Endothelial cell of hepatic sinusoid (primary cell): ENCODE measurements at regions not wholly inside any gene's neighbourhood (a gene's known extent, or its start where the extent isn't known, plus 50 kb on each side); places are given as distances from the start of the nearest gene placed in this dataset.

ENCODE experiments used
- in situ Hi-C: cut with HindIII; loops from 2 replicates; pipeline ENCODE4 v1.10.0; 2017; ENCODE audit warnings: low sequenced_read_pairs

DNA sequence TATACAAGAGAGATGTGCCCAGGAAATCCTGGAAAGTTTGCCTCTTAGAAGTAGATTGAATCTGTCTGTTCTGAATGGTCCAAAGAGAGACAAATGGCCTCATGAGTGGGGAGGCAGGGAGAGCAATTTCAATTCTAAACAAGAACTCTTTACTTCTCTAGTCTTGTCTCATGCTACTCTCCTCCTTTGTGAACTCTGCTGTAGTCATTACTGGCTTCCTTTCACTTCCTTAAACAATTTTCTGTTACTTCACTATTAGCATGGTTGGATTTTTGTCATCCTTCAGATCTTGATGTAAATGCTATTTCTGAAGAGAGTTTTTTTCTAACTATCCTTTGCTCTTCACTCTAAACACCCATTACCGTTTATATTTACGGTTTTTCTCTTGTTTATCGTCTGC, 54.0 kb upstream of the GRIN3A start:
- in situ Hi-C loops: no loop called here

DNA sequence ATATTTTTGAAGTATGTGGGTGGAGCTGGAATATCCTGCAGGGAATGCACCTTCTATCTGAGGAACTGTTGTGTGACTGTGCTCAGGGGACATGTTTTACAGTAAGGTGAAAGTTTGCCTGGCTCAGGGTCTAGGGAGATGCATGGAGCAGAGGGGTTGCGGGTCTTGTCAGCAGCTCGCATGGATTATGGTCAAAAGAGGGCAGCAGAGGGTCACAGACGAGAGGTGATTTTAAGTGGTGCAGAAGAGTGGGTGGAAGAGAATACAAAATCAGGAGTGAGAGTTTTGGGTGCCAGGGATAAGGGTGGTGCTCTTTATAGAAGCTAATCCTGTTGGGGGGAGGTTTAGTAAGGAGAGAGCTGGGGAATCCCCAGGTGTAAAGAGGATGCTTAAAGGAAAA, 53.5 kb upstream of the GRIN3A start:
- in situ Hi-C loops: no loop called here

DNA sequence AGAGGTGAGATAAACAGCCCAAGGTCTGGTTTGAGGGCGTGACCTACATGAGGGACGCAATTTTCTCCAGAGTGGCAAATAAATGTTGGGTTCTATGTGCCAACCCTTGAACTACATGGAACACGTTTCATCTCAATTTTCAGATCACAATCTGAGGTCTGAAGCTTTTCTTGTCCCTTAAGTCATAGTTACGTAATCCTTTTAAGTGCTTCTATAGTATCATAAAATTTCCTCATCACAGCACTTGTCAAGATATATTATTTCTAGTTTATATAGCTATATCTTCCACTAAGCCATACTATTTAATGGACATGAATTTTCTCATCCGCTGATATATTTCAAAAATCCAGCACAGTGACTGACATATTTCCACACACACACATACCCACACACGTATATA, 53.1 kb upstream of the GRIN3A start:
- in situ Hi-C loops: no loop called here
